Progenitor cell of endocrine pancreas (in vitro differentiated cells): ENCODE measurements at regions not wholly inside any gene's neighbourhood (a gene's known extent, or its start where the extent isn't known, plus 50 kb on each side); places are given as distances from the start of the nearest gene placed in this dataset.

Experiments
- DNase-seq: peaks from one replicate; pipeline ENCODE4 v3.0.0; 2021; ENCODE audit warnings: low spot score; ENCODE audit not compliant: unreplicated experiment
- H3K27ac Mint-ChIP-seq: 2 replicates; pipeline ENCODE4 v1.8.0; 2021; ENCODE audit warnings: mild to moderate bottlenecking, moderate library complexity, mixed read lengths
- H3K27me3 Mint-ChIP-seq: 2 replicates; pipeline ENCODE4 v1.8.0; 2021; ENCODE audit warnings: mixed read lengths
- H3K36me3 Mint-ChIP-seq: 2 replicates; pipeline ENCODE4 v1.8.0; 2022; ENCODE audit warnings: mixed read lengths; ENCODE audit not compliant: insufficient read depth
- H3K4me1 Mint-ChIP-seq: 2 replicates; pipeline ENCODE4 v1.8.0; 2021; ENCODE audit warnings: low read depth, mixed read lengths
- H3K4me3 Mint-ChIP-seq: 2 replicates; pipeline ENCODE4 v1.8.0; 2021; ENCODE audit warnings: low read depth, mild to moderate bottlenecking, moderate library complexity, mixed read lengths
- H3K9me3 Mint-ChIP-seq: 2 replicates; pipeline ENCODE4 v1.8.0; 2021; ENCODE audit warnings: low read depth, mixed read lengths
- CTCF ChIP-seq: fragments of 200-600 bp; sonication (generic); IDR thresholded peaks from one replicate; pipeline ENCODE4 v1.5.0; 2021; ENCODE audit warnings: antibody characterized with exemption, mild to moderate bottlenecking; ENCODE audit not compliant: unreplicated experiment

DNA sequence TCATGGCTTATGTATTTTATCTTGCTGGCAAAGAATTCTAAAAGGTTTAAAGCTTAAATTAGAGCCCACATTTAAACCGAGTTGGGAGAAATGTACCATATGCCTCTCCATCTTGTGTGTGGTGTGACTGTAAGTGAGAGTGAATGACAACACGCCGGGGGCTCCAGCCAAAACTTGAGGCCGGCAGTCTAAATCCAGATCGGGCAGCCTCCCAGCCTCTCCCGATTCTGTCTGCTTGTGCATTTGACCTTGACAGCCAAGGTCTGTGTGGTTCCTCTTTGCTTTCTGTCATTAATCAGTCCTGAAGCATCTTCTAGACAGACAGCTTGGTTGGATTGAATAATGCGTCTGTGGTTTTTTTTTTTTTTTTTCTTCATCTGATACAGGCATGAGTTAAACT, 1093.2 kb upstream of the EEF2KMT start:
- H3K9me3 Mint-ChIP-seq: no peaks in the 10 kb centered on the region
- no peak overlapping the region for H3K27ac Mint-ChIP-seq
- H3K4me1 Mint-ChIP-seq: no peaks in the 10 kb centered on the region
- no peaks in the 10 kb centered on the region for H3K36me3 Mint-ChIP-seq
- DNase-seq: no peak
- H3K4me3 Mint-ChIP-seq: no peak overlapping the region
- H3K27me3 Mint-ChIP-seq: peaks cover 8% of the 10 kb centered on the region
- no peak for TF ChIP-seq CTCF

DNA sequence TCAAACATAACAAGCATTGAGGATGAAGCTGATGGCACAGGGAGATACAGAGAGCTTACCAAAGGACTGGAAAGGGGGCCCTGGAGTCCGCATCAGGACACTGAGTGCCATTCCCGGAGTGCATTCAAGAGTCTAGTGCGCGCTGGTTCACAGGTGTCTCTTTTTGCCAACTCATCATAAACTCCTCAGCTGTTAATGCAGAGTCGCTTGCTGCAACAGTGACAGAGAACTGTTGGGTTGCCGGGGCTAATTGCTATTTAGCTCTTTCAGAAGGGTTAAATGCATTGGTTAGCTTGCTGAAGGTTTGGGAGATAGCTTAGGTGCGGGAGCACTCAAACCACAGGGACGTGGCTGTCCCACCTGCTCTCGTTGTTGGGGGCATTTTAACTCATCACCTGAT, 1091.6 kb upstream of the EEF2KMT start:
- Mint-ChIP-seq H3K4me1 (no peaks in the 10 kb centered on the region), H3K9me3 (no peaks in the 10 kb centered on the region), H3K27me3 (peaks cover 5% of the 10 kb centered on the region), H3K27ac (no peak overlapping the region), H3K36me3 (no peaks in the 10 kb centered on the region), H3K4me3 (no peak overlapping the region)
- no peak for DNase-seq
- no peak for TF ChIP-seq CTCF

DNA sequence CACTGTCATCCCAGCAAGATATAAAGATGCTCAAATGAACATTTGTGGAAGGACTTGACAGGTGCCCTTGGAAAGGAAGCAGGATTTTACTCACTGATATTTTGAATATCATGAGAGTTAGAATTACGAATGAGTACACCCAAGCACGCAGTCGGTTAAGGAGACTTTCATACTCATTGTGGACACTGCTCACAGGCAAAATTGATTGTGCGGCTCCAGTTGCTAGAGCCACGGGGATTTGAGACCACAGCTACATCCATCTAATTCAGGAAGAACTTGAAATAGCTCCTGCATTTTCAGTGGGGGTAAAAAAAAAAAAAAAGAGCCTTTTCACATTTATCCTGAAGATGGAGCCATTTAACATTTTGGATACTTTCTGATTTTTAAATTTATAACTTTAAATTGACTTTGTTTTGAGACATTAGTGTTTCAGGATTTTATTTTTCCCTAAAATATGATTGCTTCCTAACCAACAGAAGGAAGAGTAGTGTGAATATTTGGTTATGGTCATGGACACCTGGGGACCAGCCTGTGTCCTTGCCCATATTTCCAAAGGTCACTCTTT, 1080.1 kb upstream of the EEF2KMT start:
- Mint-ChIP-seq H3K36me3 (no peaks in the 10 kb centered on the region), H3K27ac (no peak overlapping the region), H3K4me1 (no peaks in the 10 kb centered on the region), H3K27me3 (peaks cover 5% of the 10 kb centered on the region), H3K4me3 (no peak overlapping the region), H3K9me3 (no peaks in the 10 kb centered on the region)
- DNase-seq: no peak
- TF ChIP-seq CTCF: peak; percentile 14

- no peak for DNase-seq
- H3K4me3 Mint-ChIP-seq: no peak overlapping the region
- no peak overlapping the region for H3K27ac Mint-ChIP-seq
- no peak for TF ChIP-seq CTCF
- H3K9me3 Mint-ChIP-seq: no peaks in the 10 kb centered on the region
- H3K27me3 Mint-ChIP-seq: peaks cover 5% of the 10 kb centered on the region
- H3K4me1 Mint-ChIP-seq: no peaks in the 10 kb centered on the region
- no peaks in the 10 kb centered on the region for H3K36me3 Mint-ChIP-seq
Observed at GRCh38 chr16:6170022-6170421, 1072.4 kb upstream of the EEF2KMT start.

DNA sequence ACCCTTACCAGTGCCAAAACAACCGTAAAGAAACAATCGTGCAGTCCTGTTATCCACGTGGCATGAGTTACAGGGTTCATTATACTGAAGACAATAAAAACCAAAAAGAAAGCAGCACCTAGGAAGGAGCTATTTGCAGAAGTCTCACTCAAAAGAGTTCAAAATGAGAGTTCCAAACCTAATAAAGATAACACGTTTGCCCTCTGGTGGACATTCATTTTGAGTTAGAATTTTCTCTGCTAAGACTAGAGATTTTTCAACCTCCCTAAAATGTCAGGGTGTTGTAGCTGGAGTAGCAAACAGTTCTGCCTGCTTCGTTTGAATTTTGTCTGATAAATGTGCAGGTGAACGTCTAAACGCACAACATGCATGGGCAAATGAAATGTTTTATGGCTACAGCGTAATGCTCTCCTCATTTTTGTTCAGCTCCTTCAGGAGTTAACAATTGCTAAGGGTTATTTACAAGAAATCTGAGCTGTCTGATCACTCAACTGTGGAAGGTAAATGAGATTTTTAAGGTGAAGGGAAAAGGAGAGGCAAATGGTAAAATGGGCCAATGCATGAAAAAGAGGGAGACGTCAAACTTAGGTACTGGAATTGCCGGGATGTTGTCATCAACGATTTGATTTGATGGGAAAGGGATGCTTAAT, 1067.9 kb upstream of the EEF2KMT start:
- H3K9me3 Mint-ChIP-seq: no peaks in the 10 kb centered on the region
- H3K36me3 Mint-ChIP-seq: no peaks in the 10 kb centered on the region
- no peak for DNase-seq
- TF ChIP-seq CTCF: peak; percentile 48
- H3K4me3 Mint-ChIP-seq: no peak overlapping the region
- H3K27me3 Mint-ChIP-seq: peaks cover 7% of the 10 kb centered on the region
- no peaks in the 10 kb centered on the region for H3K4me1 Mint-ChIP-seq
- no peak overlapping the region for H3K27ac Mint-ChIP-seq
